ENCODE measurements at regions not wholly inside any gene's neighbourhood (a gene's known extent, or its start where the extent isn't known, plus 50 kb on each side); places are given as distances from the start of the nearest gene placed in this dataset.

DNA sequence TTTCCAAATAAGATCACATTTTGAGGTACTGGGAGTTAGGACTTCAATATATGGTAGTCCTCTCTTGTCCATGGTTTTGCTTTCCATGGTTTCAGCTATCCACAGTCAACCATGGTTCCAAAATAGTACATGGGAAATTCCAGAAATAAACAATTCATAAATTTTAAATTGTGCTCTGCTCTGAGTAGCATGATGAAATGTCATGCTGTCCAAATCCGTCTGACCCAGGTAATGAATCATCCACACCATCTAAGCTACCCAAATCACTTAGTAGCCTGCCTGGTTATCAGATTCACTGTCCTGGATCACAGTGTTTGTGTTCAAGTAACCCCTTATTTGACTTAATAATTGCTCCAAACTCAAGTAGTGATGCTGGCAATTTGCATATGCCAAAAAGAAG is 197.9 kb downstream of the TMTC3 start:
- TF ChIP-seq, protein P1, sequence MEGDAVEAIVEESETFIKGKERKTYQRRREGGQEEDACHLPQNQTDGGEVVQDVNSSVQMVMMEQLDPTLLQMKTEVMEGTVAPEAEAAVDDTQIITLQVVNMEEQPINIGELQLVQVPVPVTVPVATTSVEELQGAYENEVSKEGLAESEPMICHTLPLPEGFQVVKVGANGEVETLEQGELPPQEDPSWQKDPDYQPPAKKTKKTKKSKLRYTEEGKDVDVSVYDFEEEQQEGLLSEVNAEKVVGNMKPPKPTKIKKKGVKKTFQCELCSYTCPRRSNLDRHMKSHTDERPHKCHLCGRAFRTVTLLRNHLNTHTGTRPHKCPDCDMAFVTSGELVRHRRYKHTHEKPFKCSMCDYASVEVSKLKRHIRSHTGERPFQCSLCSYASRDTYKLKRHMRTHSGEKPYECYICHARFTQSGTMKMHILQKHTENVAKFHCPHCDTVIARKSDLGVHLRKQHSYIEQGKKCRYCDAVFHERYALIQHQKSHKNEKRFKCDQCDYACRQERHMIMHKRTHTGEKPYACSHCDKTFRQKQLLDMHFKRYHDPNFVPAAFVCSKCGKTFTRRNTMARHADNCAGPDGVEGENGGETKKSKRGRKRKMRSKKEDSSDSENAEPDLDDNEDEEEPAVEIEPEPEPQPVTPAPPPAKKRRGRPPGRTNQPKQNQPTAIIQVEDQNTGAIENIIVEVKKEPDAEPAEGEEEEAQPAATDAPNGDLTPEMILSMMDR (IDR thresholded peaks at IDR 0.05) = no peak
- TF ChIP-seq POLR2A (IDR thresholded peaks at IDR 0.05) = no peak
